ENCODE measurements at regions not wholly inside any gene's neighbourhood (a gene's known extent, or its start where the extent isn't known, plus 50 kb on each side); places are given as distances from the start of the nearest gene placed in this dataset.
A peak's percentile ranks its signal among the peaks of the same experiment; 100 is the strongest.

DNA sequence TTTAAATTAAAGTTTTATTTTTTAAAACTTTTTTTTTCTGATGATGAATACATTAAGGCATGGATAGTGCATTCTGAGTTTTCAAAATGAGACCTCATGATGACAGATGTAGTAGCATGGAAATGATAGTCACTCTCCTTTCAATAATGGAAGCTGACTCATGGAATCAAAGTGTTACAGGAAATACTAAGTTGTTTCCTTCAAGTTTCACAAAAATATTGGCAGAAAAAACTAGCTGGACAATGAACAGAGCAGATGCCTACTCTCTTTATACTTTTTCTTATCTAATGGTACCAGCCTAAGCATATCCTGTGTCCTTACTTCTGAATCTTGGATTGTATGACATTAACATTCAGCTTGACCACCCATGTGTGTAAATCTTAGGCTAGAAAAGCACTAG is 1337.3 kb downstream of the PCDH9 start:
- no peak for DNase-seq (ENCODE audit: low read depth)

DNA sequence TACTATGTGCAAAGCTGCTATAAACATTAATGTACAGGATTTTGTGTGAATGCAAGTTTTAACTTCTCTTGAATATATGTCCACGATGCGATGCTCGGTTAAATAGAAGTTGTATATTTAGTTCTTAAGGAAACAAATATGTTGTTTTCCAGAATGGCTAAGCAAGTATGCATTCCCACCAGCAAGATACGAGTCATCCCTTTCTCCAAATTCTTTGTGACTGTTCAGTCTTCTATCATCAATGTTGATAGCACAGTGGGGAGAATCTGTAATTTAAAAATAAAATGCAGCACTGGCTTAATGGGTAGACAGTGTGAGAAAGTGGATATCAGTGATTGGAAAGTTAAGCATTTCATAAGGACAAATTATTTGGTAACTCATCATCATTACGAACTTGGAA is 1340.8 kb downstream of the PCDH9 start:
- no peak for DNase-seq (ENCODE audit: low read depth)

DNA sequence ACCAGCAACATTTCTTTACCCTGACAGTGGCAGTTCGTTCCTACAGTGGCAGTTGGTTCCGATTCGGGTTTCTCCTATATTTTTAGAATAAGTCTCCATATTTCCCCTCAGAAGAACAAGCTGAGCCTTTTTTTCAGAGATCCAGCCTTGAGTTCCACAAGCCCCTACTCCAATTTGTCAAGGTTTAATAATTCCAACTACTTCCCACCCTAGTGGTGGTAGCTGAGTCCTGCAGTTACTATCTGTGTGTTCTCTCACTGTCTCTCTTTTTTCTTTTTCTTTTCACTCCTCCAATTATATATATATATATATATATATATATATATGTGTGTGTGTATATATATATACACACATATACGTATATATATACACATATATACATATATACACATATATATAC is 1347.3 kb downstream of the PCDH9 start:
- no peak for DNase-seq (ENCODE audit: low read depth)

DNA sequence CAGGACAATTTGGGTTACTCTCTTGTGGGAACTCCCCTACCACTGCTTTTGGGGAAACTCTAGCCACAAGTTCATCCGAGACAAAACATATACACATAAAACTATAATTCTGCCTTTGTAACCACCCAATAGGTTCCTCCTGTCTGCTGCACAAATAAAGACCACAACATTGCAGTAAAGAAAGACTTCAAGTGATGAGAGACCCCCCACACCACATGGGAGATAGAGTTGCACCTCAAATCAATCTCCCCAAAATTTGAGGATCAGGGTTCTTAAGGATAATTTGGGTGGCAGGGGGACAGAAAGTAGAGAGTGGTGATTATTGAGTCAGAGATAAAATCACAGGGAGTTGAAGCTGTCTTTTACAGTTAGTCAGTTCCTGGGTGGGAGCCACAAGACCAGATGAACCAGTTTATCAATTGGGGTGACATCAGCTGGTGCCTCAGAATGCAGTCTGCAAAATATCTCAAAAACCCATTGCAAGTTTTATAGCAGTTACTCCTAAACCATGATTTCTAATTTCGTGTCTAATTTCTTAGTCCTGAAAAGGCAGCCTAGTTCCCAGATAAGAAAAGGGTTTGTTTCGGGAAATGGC is 1348.5 kb downstream of the PCDH9 start:
- DNase-seq (ENCODE audit: low read depth): no peak

DNA sequence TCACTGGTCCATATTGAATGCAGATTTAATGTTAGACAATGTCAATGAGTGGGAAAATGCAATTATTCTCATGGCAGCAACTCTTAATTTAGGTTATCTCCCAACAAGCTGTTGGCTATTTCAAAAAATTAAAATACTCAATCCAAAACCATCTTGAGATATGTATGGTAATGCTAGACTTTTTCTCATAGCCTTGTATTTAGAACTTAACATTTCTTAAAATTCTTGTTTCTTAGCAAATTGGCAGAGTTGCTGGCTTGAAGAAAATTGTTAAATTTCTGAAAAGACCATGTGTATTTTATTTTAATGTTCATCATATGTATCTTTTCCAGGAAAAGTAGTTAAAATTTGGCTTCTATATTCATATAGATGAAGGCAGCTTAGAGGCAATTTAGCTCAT is 1355.1 kb downstream of the PCDH9 start:
- no peak for DNase-seq (ENCODE audit: low read depth)

DNA sequence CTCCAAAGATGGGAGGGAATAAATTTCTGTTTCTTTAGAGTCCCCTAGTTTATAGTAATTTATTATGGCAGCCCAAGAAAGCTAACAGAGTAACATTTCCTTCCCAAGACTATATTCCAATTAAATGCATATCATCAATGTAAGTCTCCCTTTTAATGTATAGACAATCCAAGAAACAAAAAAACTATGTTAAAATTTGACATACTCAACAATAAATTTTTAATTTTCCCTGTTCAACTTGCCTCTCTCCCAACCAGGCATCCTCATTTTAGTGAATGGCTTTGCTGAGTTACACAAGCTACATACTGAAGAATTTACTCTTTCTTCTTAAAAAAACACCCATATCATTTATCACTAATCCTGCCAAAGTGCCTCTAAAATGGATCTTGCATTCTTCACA is 1357.7 kb downstream of the PCDH9 start:
- DNase-seq (ENCODE audit: low read depth): no peak

DNA sequence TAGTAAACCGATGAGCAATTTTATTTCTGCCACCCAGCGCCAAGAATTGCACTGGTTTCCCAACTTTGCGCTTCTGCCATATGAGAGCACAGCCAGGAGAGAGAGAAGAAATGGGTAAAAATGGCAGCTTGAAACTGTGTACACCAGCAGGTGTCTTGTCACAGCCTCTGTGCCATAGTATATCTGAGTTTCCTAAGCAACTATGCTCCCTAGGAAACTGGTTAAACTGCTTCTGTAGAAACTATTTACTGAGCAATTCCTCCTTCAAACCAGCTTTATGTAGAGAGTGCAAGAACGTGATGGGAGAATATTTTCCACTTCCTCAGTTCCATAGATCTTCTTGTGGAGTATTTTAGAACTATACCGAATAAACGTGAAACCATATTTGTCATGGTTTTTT is 1361.3 kb downstream of the PCDH9 start:
- no peak for DNase-seq (ENCODE audit: low read depth)

DNA sequence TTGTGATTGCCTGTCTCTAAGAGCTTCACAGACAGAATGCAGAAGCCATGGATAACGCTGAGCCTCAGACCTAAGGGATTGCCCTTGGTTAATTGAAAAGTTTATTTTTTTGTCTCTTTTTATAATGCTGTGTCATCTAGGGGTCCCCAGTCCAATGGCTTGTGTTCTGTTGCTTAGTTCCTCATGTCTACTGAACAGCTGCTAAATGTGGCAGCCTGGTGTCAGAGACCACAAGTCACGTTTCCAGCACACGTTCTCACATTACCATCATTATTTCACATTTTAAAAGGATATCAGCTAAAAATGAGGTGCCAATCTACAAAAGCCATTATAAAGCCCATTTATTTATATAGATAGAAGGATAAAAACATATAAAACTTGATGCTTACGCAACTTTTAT is 1362.0 kb downstream of the PCDH9 start:
- peak; percentile 80 for DNase-seq (ENCODE audit: low read depth)

DNA sequence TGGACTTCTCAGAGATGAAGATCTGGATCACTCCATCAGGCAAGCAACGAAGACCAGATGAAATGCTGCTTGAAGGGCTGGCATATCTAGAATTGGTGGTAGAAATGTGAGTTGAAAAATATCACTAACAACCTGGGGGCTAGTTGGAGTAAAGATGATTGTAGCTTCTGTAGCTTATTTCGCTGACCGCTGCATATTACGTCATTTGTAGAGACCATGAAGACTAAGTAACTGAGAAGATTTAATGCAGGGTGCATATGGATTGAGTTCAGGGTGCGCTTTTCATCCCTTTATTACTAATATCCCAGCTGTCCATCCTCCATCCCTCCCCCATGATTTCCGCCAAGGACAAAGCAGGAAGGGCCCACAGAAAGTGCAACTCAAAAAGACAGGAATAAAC is 1364.0 kb downstream of the PCDH9 start:
- no peak for DNase-seq (ENCODE audit: low read depth)

DNA sequence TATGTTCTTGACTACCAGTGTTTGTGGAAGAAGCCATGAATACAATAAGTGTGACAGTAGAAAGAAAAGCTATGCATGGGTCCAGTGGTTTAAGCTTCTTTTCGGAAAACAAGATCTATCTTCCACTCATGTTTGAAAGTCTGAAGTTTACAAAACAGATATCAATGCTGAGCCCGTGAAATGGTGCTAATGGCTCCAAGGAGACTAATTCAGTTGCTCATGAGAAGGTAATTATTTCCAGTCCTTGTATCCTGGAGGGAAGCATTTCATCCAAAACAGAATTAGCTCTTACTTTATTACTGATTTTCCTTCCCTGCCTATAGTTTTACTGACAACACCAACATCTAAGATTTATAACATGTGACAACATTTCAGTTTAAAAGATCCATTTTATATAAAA is 1364.9 kb downstream of the PCDH9 start:
- DNase-seq (ENCODE audit: low read depth): no peak

DNA sequence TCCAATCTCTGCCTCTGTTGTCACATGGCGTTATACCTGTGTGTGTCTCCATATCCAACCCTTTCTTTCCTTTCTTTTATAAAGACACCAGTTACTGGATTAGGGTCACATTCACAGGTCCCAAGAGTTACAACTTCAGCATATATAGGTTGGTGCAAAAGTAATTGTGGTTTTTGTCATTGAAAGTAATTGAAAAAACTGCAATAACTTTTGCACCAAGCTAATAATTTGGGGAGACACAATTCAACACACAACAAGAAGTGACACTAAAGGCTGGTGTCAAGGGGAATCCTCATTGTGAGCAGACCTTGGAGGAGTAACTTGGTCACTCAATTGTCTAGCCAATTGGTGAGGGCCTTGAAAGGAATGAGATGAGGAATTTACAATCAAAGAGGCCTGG is 1366.1 kb downstream of the PCDH9 start:
- no peak for DNase-seq (ENCODE audit: low read depth)

DNA sequence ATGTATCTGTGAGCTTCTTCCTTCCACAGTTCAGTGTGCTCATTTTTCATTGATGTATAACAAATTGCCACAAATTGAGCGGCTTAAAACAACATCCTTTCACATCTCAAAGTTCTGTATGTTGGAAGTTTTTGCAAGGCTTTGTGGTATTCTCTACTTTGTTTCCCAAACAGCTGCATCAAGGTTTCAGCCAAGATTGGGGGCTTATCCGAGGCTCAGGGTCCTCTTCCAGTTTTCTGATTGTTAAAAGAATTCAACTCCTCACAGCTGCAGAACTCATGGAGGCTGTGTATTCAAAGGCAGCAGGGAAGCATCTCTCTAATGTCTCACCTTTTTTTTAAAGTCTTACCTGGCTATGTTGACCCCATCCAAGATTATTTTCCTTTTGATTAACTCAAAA is 1369.8 kb downstream of the PCDH9 start:
- DNase-seq (ENCODE audit: low read depth): no peak

DNA sequence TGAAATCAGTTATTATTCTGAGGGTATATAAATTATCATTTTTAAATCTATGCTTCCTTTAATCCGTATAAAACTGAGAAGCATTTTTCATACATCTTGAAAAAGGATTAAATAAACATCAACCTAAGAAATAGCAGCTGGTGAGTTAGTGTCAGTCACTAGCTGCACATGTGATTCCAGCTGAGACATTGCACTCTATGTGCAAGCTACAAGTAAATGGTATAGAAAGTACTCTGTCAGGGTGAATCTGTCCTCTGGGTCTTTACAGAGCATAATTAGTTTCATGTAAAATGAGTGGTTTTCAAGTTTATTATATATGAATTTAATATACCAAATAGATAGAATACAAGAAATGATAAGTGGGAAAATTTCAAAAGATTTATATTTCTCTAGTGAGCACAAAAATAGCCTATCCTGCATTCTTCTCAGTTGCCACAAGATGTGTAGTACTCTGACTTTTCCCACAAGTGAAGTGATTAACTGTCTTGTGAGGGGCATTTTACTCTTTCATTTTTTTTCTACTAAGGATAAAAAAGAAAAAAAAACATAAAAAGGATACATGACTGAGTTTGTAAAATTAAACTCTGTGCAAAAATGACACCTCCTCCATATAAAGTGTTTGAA is 1372.1 kb downstream of the PCDH9 start:
- DNase-seq (ENCODE audit: low read depth): peak; percentile 31

DNA sequence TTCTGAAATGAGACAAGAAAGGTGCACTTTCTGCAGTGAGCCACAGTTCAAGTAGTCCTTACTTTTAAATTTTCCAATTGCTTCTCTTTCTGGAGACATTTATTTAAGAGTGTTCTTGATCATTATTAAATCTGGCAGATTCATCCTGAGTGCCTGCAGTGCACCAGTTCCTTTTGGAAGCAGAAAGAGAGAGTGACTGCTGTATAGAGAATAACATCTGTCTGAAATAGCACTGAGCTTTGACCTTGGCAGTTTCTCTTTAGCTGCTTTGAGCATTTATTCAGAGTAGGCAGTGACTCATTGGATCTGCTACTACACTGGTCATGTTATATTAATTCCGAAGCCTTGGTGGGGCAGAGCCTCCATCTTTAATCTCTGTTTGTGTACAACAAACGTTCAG is 1373.7 kb downstream of the PCDH9 start:
- DNase-seq (ENCODE audit: low read depth): peak; percentile 61

DNA sequence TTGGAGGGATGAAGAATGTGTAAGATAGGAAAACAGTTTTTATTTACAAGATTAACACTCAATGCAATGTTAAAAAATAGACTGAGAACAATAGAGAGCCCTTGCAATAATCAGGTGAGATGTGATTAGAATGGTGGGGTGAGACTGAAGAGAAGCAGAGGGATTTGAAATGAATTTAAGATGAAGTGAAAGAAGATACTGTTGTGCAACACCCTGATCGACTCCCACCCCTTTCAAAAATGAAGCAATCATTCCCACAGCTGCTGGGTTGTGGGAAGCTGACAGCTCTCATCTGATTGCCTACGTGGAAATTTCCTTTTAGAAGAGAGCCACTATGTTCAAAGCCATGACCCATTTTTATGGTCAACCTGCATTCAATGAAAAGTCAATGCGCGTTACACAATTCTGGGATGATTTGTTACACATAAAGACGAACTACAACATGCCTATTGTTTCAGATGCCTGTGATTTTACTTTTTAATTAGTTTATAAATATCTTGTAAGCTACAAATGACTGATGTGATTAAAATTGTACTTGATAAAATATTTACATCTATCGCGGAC is 1374.8 kb downstream of the PCDH9 start:
- peak; percentile 47 for DNase-seq (ENCODE audit: low read depth)

DNA sequence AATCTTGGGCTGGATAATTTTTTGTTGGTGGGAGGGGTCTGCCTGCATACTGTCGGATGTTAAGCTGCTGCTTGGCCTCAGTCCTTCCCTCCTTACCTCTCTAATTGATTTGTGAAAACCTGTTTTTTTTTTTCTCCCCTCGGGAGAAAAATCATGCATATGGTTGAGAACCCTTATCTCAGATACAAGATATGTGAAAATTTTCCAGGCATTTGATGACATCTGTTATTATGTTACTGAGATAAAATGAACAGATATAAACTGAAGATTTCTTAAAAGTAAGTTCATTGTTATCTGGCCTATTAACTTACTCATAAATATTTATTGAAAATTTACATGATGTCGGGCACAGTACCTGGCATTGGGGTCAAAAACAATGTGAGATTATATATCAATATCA is 1375.7 kb downstream of the PCDH9 start:
- DNase-seq (ENCODE audit: low read depth): no peak

DNA sequence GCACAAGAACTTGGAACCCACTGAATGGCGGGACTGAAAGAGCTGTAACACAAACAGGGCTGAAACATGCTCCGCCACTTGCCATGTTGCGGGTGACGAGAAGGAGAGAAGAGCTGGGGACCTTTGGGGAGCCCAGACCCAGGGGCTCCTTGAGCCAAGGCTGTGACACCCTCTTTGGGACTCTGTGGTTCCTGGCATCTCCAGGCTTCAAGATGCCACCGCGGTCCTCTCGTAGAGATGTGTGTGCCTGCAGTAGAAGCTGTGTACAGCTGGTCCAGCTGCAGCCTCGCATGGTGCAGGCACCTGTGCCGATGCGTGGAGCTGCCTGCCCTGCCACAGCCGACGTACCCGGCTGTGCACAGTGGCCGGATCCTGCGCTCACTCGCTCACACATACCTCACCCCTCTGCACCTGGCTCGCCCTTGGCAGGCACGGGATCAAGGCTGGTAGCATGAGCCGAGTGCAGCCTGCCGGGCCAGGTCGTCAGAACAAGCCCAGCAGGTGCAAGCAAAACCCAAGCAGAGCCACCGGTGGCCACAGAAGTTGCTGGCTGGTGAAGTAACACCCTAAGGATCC is 1385.8 kb downstream of the PCDH9 start:
- no peak for DNase-seq (ENCODE audit: low read depth)

DNA sequence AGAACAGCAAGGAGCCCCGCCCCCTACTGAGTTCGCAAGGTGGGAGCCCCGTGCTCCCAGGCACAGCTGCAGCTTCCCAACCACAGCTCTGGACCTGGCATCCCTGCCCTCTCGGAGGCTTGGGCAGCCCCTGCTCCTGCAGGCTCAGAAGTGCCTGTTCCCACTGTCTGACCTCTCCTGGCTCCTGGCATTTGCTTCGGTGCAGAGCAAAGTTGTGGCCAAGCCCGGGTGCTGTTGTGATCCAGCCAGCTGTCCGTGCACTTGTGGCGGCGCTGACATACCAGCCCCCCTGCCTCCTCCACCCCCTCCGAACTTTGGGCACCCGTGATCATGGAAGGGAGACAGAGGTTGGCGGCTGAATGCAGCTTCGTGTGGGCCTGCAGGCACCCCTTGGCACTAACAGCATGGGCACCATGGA is 1386.8 kb downstream of the PCDH9 start:
- peak; percentile 38 for DNase-seq (ENCODE audit: low read depth)

DNA sequence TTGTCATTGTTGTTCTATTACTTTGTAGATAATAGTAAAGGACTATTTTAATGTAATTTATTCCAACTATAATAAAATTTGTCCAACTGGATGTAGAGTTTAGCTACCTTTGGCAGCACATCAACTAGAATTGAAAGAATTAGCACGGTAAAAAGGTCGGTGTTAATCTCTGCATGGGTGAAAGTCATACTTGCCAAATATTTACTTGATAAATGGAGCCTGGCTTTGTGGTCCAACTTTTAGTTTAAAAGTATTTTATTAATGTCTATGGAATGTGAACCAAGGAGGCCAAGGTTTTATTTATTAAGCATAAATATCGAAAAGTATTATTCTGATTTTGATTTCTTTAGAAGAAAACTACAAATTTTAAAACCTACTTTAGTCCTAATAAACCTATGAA is 1389.0 kb downstream of the PCDH9 start:
- no peak for DNase-seq (ENCODE audit: low read depth)

DNA sequence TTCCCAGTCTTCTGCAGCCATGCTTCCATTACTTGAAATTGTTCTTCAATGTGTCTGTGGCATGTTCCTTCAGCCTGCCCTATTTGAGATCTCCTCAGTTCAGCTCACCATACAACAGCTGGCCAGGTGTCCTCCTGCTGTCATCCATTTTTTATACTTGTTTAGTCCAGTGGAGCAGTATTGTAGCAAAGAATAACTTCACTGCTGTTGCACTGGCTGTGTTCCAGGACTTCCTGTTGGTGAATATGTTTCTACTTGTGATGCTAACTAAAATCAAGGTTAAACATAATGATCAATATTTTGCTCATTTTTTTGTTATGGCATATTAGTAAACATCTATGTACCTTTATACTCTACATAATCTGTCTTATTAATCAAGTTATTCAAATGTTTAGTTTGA is 1394.1 kb downstream of the PCDH9 start:
- peak; percentile 23 for DNase-seq (ENCODE audit: low read depth)

DNA sequence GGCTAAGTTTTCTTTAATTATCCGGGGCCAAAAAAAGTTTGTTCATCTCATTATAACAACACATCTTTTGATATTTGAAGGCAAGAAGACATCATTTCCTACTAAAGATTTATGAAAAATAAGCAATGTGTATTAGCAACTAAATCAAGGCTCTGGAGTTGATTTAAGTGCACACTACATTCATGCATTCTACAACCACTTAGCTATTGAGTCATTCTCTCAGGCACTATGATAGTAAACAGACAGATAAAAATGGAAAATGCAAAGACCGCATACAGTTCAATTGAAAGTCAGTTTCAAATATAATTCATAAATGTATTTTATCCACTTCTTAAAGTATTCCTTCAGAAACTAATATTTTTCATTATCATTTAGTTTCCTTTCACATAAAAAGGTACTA is 1395.2 kb downstream of the PCDH9 start:
- DNase-seq (ENCODE audit: low read depth): no peak

DNA sequence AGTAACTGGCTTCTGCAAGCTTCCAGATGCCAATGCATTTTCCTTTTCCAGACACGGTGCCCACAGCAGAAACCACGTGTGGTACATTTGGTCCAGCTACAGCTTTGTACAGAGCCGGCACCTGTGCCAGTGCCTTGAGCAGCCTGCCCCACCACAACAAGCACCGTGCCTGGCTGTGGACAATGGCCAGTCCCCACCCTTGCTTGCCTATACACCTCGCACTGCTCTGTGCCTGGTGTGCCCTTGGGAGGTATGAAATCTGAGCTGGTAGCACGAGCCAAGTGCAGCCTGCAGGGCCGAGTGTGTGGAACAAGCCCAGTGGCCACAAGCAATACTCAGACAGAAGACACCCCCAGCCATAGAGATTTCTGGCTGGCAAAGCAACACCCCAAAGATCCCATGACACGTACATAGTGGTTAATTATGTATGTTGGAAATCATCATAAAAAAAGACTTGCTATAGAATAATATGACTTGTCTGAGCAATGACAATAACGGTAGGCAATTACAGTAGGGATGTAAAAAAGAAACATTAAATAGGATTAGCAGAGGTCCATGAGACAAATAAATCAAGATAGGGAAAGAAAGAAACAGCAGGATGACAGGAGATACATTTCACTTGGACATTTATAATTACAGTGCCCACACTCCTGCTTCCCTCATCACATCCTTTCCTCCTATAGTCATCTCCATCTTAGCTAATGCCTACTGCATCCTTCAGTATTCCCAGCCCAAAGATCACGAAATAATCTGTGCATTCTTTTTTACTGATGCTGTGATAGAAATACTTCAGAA is 1399.5 kb downstream of the PCDH9 start:
- DNase-seq (ENCODE audit: low read depth): peak; percentile 58
